GM23248 (cell line): ENCODE measurements at regions not wholly inside any gene's neighbourhood (a gene's known extent, or its start where the extent isn't known, plus 50 kb on each side); places are given as distances from the start of the nearest gene placed in this dataset.

ENCODE experiments used
- DNase-seq: peaks from one replicate; pipeline ENCODE4 v3.0.0-alpha.2; 2015
- H2AFZ ChIP-seq: fragments of 200-600 bp; sonication (generic); 2 replicates; pipeline ENCODE4 v1.6.1; 2016; ENCODE audit warnings: antibody characterized with exemption
- H3F3A ChIP-seq: fragments of 200-600 bp; sonication (generic); 2 replicates; pipeline ENCODE4 v1.6.1; 2016; ENCODE audit warnings: mild to moderate bottlenecking, antibody characterized with exemption, mixed run types; ENCODE audit not compliant: insufficient read depth
- H3K27ac ChIP-seq: fragments of 200-600 bp; sonication (generic); 2 replicates; pipeline ENCODE4 v1.5.1; 2016; ENCODE audit warnings: mild to moderate bottlenecking
- H3K27me3 ChIP-seq: fragments of 200-600 bp; sonication (generic); replicated peaks from 2 replicates; pipeline ENCODE4 v1.6.1; 2016; ENCODE audit warnings: mild to moderate bottlenecking; ENCODE audit not compliant: insufficient read depth
- H3K36me3 ChIP-seq: fragments of 200-600 bp; sonication (generic); 2 replicates; pipeline ENCODE4 v1.6.1; 2016; ENCODE audit warnings: low read depth, mild to moderate bottlenecking
- H3K4me1 ChIP-seq: fragments of 200-600 bp; sonication (generic); 2 replicates; pipeline ENCODE4 v1.6.1; 2016; ENCODE audit warnings: mild to moderate bottlenecking; ENCODE audit not compliant: insufficient read depth
- H3K4me2 ChIP-seq: fragments of 200-600 bp; sonication (generic); one replicate; pipeline ENCODE4 v1.6.1; 2016; ENCODE audit warnings: mild to moderate bottlenecking; ENCODE audit not compliant: unreplicated experiment
- H3K4me3 ChIP-seq: fragments of 200-600 bp; sonication (generic); 2 replicates; pipeline ENCODE4 v1.5.1; 2016; ENCODE audit warnings: mild to moderate bottlenecking
- H3K79me2 ChIP-seq: fragments of 200-600 bp; sonication (generic); 2 replicates; pipeline ENCODE4 v1.6.1; 2016; ENCODE audit warnings: mild to moderate bottlenecking; ENCODE audit not compliant: insufficient read depth
- H3K9ac ChIP-seq: fragments of 200-600 bp; sonication (generic); 2 replicates; pipeline ENCODE4 v1.6.1; 2016; ENCODE audit warnings: mild to moderate bottlenecking
- H3K9me2 ChIP-seq: fragments of 200-600 bp; sonication (generic); 2 replicates; pipeline ENCODE4 v1.6.1; 2016; ENCODE audit warnings: mixed run types, mild to moderate bottlenecking, moderate library complexity; ENCODE audit not compliant: insufficient read depth
- H3K9me3 ChIP-seq: fragments of 200-600 bp; sonication (generic); one replicate; pipeline ENCODE4 v1.6.1; 2017; ENCODE audit warnings: low read depth
- H4K20me1 ChIP-seq: fragments of 200-600 bp; sonication (generic); 2 replicates; pipeline ENCODE4 v1.6.0; 2016; ENCODE audit not compliant: insufficient read depth
- EZH2 ChIP-seq: fragments of 200-600 bp; sonication (generic); IDR thresholded peaks from 2 replicates; pipeline ENCODE4 v1.6.1; 2018; ENCODE audit warnings: antibody characterized with exemption, mild to moderate bottlenecking; ENCODE audit not compliant: insufficient read depth, poor library complexity, severe bottlenecking
- EZH2phosphoT487 ChIP-seq: fragments of 200-600 bp; sonication (generic); IDR thresholded peaks from 2 replicates; pipeline ENCODE4 v1.6.1; 2018; ENCODE audit warnings: antibody characterized with exemption, moderate library complexity, mild to moderate bottlenecking, low read depth; ENCODE audit not compliant: insufficient read depth
- WGBS, 2 experiments: methylation state at CpG; one replicate each; pipeline ENCODE4 v1.1.6; 2015 to 2017; ENCODE audit warnings: low lambda C conversion rate in 2 of 2, low coverage in 1 of 2; ENCODE audit errors: missing lambda C conversion rate in 2 of 2; 5-methylcytosine and 5-hydroxymethylcytosine counted together
- in situ Hi-C: fragments of 300-500 bp; cut with MboI; formaldehyde crosslinking; loops from 2 replicates; pipeline ENCODE4 v1.15.0; 2020

DNA sequence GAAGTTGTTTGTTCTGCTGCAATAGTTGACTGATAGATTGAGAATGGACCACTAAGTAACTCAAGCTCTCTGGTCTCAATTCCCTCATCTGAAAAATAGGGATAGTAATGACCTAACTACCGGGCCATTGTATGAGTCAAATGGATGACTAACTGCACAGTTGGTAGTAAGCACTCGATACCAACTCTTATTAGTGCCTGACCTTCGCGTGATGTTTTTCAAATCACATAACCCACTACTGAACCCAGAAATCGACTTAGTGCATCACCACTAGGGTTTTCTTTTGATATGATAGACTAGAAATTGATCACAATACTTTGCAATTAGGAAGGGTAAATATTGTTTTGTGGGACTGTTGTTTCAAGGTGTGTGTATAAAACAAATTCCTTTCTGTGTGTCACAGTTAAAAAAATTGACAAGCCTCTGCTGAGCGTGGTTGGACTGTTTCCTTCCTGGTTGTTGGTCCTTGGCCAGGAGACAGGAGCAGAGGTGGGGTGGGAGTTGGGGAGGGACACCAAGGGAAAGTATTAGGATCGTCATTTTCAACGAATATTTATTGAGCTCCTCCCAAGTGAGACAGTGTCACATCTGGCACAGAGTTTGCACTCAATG is 54.0 kb upstream of the LRP8 start:
- H3F3A ChIP-seq = peaks cover 12% of the 10 kb centered on the region; the same call in 1 of the 2 replicates
- no peaks in the 10 kb centered on the region for H3K9me2 ChIP-seq
- H3K4me2 ChIP-seq = peak overlapping the region; percentile 36
- H3K9ac ChIP-seq = no peak overlapping the region
- DNase-seq = peak; percentile 80
- no peak for TF ChIP-seq EZH2
- no peak for TF ChIP-seq EZH2phosphoT487
- H3K4me1 ChIP-seq = peaks cover 7% of the 10 kb centered on the region; the same call in 1 of the 2 replicates
- no peaks in the 10 kb centered on the region for H3K9me3 ChIP-seq
- no peaks in the 10 kb centered on the region for H3K79me2 ChIP-seq
- 37 to 42% methylated on average over 8 of the region's 8 CpGs for WGBS, 2 experiments
- H3K4me3 ChIP-seq = no peak overlapping the region
- peaks cover 11% of the 10 kb centered on the region; the same call in 1 of the 2 replicates for H3K27me3 ChIP-seq
- H3K36me3 ChIP-seq = no peaks in the 10 kb centered on the region
- in situ Hi-C loops = no loop called here
- H2AFZ ChIP-seq = no peak overlapping the region
- no peaks in the 10 kb centered on the region for H4K20me1 ChIP-seq
- H3K27ac ChIP-seq = no peak overlapping the region

DNA sequence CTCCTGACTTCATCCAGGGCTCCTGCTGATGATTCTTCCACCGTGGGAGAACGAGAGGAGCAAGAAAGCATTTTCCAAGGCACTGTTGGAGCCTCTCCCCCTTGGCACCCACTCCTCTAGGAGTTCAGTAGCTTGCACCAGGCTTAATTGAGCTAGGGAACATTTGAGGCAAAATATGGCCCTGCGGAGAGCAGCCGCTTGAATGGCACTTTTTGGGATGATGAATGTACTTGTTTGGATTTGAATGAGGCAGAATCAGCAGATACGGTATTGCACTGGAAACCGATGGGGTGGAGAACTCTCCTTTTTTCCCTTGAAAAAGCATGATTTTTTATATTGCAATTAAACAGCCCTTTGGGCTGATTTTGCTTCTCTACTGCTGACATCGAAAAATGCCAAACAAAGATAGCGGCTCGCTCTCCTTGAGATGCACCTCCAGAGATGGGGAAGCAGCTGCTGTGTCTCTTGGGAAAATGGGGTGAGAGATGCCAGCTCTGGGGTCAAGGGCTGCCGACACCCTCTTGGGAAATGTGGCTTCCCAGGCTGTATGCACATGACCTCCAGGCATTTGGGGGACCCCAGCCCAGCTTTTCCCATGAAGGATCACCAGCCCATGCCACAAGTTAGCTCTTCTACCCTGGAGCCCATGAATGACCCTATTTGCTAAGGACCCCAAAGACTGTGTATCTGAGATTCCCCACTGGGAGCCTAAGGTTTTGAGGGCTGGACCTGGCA is 55.4 kb upstream of the LRP8 start:
- H3F3A ChIP-seq = peaks cover 12% of the 10 kb centered on the region; the same call in 1 of the 2 replicates
- no peak overlapping the region for H2AFZ ChIP-seq
- H3K4me2 ChIP-seq = no peak overlapping the region
- H3K4me1 ChIP-seq = peaks cover 7% of the 10 kb centered on the region; the same call in 1 of the 2 replicates
- no peak overlapping the region for H3K9ac ChIP-seq
- H3K4me3 ChIP-seq = no peak overlapping the region
- no peaks in the 10 kb centered on the region for H4K20me1 ChIP-seq
- H3K27ac ChIP-seq = no peak overlapping the region
- in situ Hi-C loops = no loop called here
- peaks cover 11% of the 10 kb centered on the region; the same call in 1 of the 2 replicates for H3K27me3 ChIP-seq
- no peaks in the 10 kb centered on the region for H3K9me2 ChIP-seq
- DNase-seq = no peak
- 72 to 81% methylated on average over 10 of the region's 10 CpGs for WGBS, 2 experiments
- H3K9me3 ChIP-seq = no peaks in the 10 kb centered on the region
- no peaks in the 10 kb centered on the region for H3K79me2 ChIP-seq
- no peaks in the 10 kb centered on the region for H3K36me3 ChIP-seq
- TF ChIP-seq EZH2 = no peak
- TF ChIP-seq EZH2phosphoT487 = no peak

DNA sequence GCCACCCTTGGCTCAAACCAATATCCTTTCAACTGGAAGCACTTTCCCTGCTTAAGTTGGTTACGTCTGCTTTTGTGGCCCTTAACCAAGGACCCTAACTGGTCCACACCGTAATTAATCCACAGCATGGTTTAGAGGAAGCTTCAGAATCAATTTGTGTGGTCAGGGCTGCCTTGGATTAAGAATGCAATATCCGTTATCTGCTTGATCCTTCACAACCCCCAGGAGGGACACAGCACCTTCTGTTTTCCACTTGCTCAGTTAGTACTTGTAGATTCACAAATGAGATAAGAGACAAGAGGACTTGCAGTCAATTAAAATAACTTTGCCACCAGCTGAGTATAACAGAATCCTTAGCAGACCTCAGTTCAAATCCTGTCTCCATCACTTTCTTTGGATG is 56.9 kb upstream of the LRP8 start:
- H3K4me2 ChIP-seq = no peak overlapping the region
- no peaks in the 10 kb centered on the region for H3K9me2 ChIP-seq
- no peaks in the 10 kb centered on the region for H3K36me3 ChIP-seq
- H3K9ac ChIP-seq = no peak overlapping the region
- in situ Hi-C loops = no loop called here
- no peaks in the 10 kb centered on the region for H4K20me1 ChIP-seq
- no peak overlapping the region for H3K27ac ChIP-seq
- peaks cover 11% of the 10 kb centered on the region; the same call in 1 of the 2 replicates for H3K27me3 ChIP-seq
- WGBS, 2 experiments = 55 to 69% methylated on average over 3 of the region's 3 CpGs
- H3K4me1 ChIP-seq = peaks cover 7% of the 10 kb centered on the region; the same call in 1 of the 2 replicates
- H3F3A ChIP-seq = peaks cover 12% of the 10 kb centered on the region; the same call in 1 of the 2 replicates
- no peaks in the 10 kb centered on the region for H3K9me3 ChIP-seq
- no peak for DNase-seq
- H2AFZ ChIP-seq = no peak overlapping the region
- H3K79me2 ChIP-seq = no peaks in the 10 kb centered on the region
- TF ChIP-seq EZH2phosphoT487 = no peak
- no peak for TF ChIP-seq EZH2
- H3K4me3 ChIP-seq = no peak overlapping the region

DNA sequence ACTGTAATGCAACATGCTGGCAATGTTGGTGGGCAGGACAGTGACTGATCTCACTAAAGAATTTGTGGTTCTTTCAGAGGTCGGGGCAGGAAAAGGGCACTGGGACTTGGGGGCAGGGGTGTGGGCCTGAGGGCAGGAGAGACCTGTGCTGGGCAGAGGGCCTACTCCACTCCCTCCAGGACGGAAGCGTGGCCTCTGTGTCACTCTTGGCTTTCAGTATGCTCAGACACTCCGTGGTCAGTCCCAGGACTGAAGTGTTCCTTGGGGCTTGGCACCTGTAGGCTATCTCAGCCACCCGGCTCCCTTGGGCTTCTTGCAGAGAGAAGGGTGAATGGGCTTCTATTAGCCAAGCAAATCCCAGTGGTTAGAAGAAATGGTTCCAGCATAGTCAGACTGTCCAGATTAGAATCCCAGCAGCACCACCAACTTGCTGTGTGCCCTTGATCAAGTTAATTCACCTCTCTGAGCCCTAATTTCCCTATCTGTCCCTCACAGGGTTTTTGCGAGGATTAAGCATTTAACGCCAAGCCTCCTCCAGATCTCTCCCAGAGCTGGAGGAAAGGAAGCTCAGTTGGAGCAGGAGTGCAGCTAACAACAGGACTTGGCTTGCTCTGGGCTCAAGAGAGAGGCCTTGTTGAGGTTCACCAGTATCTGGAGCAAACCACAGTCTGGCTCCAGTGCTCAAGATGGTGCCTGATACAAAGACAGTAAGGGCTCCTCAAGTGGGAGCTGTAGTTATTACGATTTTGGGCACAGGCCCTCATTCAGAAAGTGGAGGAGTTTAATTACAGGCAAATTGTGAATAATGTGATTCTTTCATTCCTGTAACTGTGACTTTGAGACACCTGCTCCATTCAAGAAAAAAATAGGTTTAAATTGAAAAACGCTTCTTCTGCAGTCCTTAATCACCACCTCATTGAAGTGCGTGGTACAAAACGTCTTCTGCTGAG is 57.7 kb upstream of the LRP8 start:
- WGBS, 2 experiments = 62% methylated on average over 11 of the region's 11 CpGs
- in situ Hi-C loops = no loop called here
- peaks cover 7% of the 10 kb centered on the region; the same call in 1 of the 2 replicates for H3K4me1 ChIP-seq

More for the DNA sequence above, 57.7 kb upstream of the LRP8 start:
- Histone ChIP-seq H3K9me2 (no peaks in the 10 kb centered on the region), H3K9me3 (no peaks in the 10 kb centered on the region), H3K9ac (no peak overlapping the region), H3K36me3 (no peaks in the 10 kb centered on the region), H3K27me3 (peaks cover 11% of the 10 kb centered on the region; the same call in 1 of the 2 replicates), H4K20me1 (no peaks in the 10 kb centered on the region), H2AFZ (no peak overlapping the region), H3F3A (peaks cover 12% of the 10 kb centered on the region; the same call in 1 of the 2 replicates), H3K27ac (no peak overlapping the region), H3K4me2 (no peak overlapping the region), H3K79me2 (no peaks in the 10 kb centered on the region), H3K4me3 (no peak overlapping the region)
- no peak for DNase-seq
- TF ChIP-seq EZH2phosphoT487 (no peak), EZH2 (no peak)
